OCI-LY1 (cell line): ENCODE measurements at regions not wholly inside any gene's neighbourhood (a gene's known extent, or its start where the extent isn't known, plus 50 kb on each side); places are given as distances from the start of the nearest gene placed in this dataset.

ENCODE experiments used
- CTCF ChIP-seq: fragments of 200-600 bp; sonication (generic), shearing (Covaris generic); IDR thresholded peaks from 2 replicates; pipeline ENCODE4 v1.5.1; 2017; ENCODE audit warnings: mild to moderate bottlenecking, antibody characterized with exemption, low read length, moderate library complexity, mixed read lengths
- EZH2 ChIP-seq: fragments of 200-600 bp; sonication (generic), shearing (Covaris generic); IDR thresholded peaks from 2 replicates; pipeline ENCODE4 v1.8.0; 2017; ENCODE audit warnings: borderline replicate concordance, mixed run types, mild to moderate bottlenecking, antibody characterized with exemption, low read length, moderate library complexity, mixed read lengths

- TF ChIP-seq CTCF (no peak), EZH2 (no peak)
These were observed 150.2 kb upstream of the MAN1A1 start for GRCh38 chr6:119499797-119500196.
